ENCODE measurements at regions not wholly inside any gene's neighbourhood (a gene's known extent, or its start where the extent isn't known, plus 50 kb on each side); places are given as distances from the start of the nearest gene placed in this dataset.

DNA sequence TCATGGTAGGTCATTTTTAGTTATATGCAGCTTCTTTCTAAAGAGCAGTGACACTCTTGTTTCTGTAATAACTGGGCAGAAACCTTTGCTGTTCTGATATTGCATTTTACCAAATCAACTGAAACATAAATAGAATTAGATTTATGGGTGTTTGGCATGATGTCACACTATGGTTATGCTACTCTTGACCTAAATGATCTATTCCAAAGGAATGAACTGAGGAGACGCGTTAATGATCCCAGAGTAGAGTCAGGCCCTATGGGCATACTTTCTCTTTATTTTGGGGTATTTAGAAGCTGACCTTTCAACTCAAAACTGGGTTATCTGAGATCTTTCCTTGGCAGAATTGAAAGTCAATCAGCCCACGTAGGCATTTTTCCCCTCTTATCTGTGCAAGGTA lies 146.8 kb upstream of the ADAMTSL1 start (continued):
- TF ChIP-seq, protein P1, sequence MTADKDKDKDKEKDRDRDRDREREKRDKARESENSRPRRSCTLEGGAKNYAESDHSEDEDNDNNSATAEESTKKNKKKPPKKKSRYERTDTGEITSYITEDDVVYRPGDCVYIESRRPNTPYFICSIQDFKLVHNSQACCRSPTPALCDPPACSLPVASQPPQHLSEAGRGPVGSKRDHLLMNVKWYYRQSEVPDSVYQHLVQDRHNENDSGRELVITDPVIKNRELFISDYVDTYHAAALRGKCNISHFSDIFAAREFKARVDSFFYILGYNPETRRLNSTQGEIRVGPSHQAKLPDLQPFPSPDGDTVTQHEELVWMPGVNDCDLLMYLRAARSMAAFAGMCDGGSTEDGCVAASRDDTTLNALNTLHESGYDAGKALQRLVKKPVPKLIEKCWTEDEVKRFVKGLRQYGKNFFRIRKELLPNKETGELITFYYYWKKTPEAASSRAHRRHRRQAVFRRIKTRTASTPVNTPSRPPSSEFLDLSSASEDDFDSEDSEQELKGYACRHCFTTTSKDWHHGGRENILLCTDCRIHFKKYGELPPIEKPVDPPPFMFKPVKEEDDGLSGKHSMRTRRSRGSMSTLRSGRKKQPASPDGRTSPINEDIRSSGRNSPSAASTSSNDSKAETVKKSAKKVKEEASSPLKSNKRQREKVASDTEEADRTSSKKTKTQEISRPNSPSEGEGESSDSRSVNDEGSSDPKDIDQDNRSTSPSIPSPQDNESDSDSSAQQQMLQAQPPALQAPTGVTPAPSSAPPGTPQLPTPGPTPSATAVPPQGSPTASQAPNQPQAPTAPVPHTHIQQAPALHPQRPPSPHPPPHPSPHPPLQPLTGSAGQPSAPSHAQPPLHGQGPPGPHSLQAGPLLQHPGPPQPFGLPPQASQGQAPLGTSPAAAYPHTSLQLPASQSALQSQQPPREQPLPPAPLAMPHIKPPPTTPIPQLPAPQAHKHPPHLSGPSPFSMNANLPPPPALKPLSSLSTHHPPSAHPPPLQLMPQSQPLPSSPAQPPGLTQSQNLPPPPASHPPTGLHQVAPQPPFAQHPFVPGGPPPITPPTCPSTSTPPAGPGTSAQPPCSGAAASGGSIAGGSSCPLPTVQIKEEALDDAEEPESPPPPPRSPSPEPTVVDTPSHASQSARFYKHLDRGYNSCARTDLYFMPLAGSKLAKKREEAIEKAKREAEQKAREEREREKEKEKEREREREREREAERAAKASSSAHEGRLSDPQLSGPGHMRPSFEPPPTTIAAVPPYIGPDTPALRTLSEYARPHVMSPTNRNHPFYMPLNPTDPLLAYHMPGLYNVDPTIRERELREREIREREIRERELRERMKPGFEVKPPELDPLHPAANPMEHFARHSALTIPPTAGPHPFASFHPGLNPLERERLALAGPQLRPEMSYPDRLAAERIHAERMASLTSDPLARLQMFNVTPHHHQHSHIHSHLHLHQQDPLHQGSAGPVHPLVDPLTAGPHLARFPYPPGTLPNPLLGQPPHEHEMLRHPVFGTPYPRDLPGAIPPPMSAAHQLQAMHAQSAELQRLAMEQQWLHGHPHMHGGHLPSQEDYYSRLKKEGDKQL (CRISPR knock-in tag; IDR thresholded peaks at IDR 0.05; ENCODE audit: borderline replicate concordance), result no peak

DNA sequence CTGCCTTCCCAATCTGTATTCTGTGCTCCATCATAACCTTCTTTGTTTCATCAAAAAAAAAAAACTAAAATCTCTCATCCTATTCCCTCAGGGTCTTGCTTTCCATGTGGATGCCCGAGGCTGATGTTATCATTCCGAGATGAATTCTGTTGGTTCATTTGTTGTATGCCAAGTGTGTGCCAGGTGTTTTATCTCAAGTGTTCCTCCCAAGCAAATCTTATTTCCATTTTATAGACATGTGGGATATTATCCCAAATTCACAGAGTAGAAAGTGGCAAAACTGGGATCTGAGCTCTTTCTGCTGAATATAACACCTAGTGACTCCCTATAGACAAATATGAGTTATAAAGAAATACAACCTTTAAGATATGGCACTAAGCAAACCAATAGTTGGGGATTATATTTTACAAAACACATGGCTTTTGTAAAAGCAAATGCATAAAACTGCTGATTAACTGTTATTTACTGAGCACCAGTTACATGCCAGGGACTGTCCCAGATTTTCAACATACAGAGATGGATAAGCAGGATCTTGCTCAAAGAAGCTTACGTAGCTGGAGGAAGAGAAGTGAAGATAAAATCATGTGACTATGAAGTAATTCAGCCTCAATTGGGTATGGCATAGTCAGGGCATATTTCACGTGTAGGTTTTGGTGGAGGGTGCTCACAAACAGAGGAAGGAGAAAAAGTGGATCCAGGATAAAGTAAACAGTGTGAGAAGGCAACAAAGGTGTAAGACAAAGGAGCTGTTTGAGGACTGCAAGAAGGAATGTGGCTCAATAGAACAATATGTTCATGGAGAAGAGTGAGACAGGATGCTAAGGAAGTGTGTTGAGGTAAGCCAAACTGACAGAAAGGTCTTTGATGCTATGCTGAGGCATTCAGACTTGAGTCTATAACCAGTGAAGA lies 143.3 kb upstream of the ADAMTSL1 start:
- no peaks in the 10 kb centered on the region for H3K27me3 ChIP-seq (ENCODE audit: control insufficient read depth in 2 of 2, insufficient read depth in 2 of 2, low read length in 2 of 2)
- 0% methylated on average over 4 of the region's 4 CpGs for WGBS (ENCODE audit: insufficient coverage, low coverage, missing lambda C conversion rate)
- no peak for FAIRE-seq
- H3K27ac ChIP-seq (ENCODE audit: extremely low read depth, low read depth, low read length), result no peak overlapping the region
- H3K9ac ChIP-seq (ENCODE audit: insufficient read depth in 1 of 2, low read depth in 2 of 2, low read length in 2 of 2), result no peak overlapping the region
- in situ Hi-C loops (cut with MboI) (no loop called here), intact Hi-C loops (cut with micrococcal nuclease) (no loop called here)
- no peak overlapping the region for H2AFZ ChIP-seq (ENCODE audit: low read depth, low read length)
- H3K9me1 ChIP-seq (ENCODE audit: control insufficient read depth, insufficient read depth, low read length), result no peaks in the 10 kb centered on the region
- no peaks in the 10 kb centered on the region for H3K36me3 ChIP-seq (ENCODE audit: control insufficient read depth, insufficient read depth, low read length)
- DNase-seq (ENCODE audit: extremely low read depth in 1 of 4, low spot score in 3 of 4), result no peak
- ChIA-PET CTCF (ENCODE audit: low intra/inter-chr PET ratio) (no interaction called here), POLR2A (no interaction called here)
- BruUV-seq (replicated peaks), result no TSS peak
- no peak overlapping the region for H3K4me2 ChIP-seq (ENCODE audit: insufficient read depth, low read length)
- H3K9me3 ChIP-seq (replicated peaks; ENCODE audit: control insufficient read depth, insufficient read depth, low read depth, low read length), result no peaks in the 10 kb centered on the region
- no peak overlapping the region for H3K4me3 ChIP-seq
- H3K79me2 ChIP-seq (ENCODE audit: control insufficient read depth, insufficient read depth, low read length), result no peaks in the 10 kb centered on the region
- no peaks in the 10 kb centered on the region for H4K20me1 ChIP-seq (replicated peaks; ENCODE audit: control insufficient read depth, insufficient read depth, low read length)
- ATAC-seq, result no peak
- H3K4me1 ChIP-seq (replicated peaks in 1 of 2; ENCODE audit: control insufficient read depth in 2 of 2, insufficient read depth in 2 of 2, low read length in 2 of 2), result no peaks in the 10 kb centered on the region
- no peak for TF ChIP-seq NRF1 (conservative IDR thresholded peaks at IDR 0.05 in 1 of 2, IDR thresholded peaks at IDR 0.05 in 1 of 2)
- no peak for TF ChIP-seq ZNF3 (CRISPR knock-in tag; IDR thresholded peaks at IDR 0.05)
- no peak for TF ChIP-seq RBBP5 (IDR thresholded peaks at IDR 0.05; ENCODE audit: borderline replicate concordance, insufficient read depth, low read length, poor library complexity, severe bottlenecking)
- no peak for TF ChIP-seq ARHGAP35 (IDR thresholded peaks at IDR 0.05; ENCODE audit: partially characterized antibody)
- no peak for TF ChIP-seq TCFL5 (CRISPR knock-in tag; conservative IDR thresholded peaks at IDR 0.05)
- no peak for TF ChIP-seq RBM34 (IDR thresholded peaks at IDR 0.05; ENCODE audit: borderline replicate concordance, insufficient read depth, low read length)
- no peak for TF ChIP-seq ZMIZ1 (IDR thresholded peaks at IDR 0.05; ENCODE audit: low read depth in 2 of 2, low read length in 2 of 2)
- TF ChIP-seq NCOA6 (IDR thresholded peaks at IDR 0.05), result no peak
- TF ChIP-seq ZNF175 (CRISPR knock-in tag; IDR thresholded peaks at IDR 0.05; ENCODE audit: low read depth), result no peak
- no peak for TF ChIP-seq ZNF239 (CRISPR knock-in tag; IDR thresholded peaks at IDR 0.05)

Data from K562 (cell line).